HG02943 (cell line): ENCODE measurements at regions not wholly inside any gene's neighbourhood (a gene's known extent, or its start where the extent isn't known, plus 50 kb on each side); places are given as distances from the start of the nearest gene placed in this dataset.
"Not testable (repeated sequence)": the region's sequence is repeated elsewhere in the genome, so short reads cannot be mapped to it uniquely, and the experiment has no call there.

Source experiments
- ATAC-seq: cut with Tn5 transposase; IDR thresholded peaks from one replicate; pipeline ENCODE4 v1.9.1; 2021; ENCODE audit warnings: mild to moderate bottlenecking, low read depth, moderate library complexity; ENCODE audit not compliant: unreplicated experiment

DNA sequence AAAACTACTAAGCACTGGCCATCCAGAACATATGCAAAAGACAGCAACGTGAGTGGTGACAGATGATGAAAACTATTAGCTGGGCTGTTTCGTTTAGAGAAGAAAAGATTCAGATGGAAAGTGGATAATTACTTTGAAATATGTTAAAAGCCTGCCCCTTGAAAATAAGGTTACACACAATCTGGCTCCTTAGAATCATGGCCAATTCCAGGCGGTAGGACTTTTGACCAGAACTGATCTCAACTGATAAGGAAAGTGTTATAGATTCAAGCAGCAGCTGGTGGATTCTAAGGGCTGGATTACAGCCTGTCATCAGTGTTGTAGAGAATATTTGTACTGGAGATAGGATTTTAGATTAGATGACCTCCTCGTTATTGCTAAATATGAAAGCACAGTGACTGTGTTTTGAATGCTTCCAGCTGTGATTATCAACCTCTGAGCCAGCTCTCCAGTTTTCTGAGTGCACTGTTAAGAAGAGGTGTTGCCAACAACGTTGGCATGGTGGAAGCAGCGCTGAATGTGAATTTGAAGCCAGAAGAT lies 75.1 kb downstream of the KBTBD2 start:
- ATAC-seq, result not testable (repeated sequence)

DNA sequence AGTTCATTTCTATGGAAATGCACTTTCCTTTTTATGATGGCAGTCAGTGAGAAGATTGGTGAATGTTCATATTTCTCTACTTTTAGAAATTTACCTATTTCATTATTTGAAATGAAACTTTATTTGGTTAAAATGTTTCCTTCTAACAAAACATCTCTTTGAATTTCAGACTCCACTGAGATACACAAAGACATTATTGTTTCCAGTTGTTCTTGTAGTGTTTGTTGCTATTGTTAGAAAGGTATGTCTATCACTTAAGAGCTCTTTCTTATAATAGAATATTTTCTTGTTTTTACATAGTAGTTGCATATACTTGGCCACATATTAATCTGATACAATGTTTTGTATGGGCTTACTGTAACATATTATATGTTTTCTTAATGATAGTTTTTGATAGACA lies 76.8 kb downstream of the KBTBD2 start:
- not testable (repeated sequence) for ATAC-seq

DNA sequence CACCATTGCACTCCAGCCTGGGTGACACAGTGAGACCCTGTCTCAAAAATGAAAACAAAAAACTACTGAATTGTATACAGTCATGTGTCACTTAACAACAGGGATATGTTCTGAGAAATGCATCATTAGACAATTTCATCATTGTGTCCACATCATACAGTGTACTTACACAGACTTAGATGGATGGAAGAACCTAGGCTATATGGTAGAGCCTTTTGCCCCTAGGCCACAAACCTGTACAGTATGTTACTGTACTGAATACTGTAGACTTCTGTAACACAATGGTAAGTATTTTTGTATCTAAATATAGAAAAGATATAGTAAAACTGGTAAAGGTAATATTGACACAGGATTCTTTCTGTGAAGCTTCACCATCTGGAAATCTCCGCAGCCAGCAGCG lies 81.7 kb downstream of the KBTBD2 start:
- ATAC-seq, result no peak

DNA sequence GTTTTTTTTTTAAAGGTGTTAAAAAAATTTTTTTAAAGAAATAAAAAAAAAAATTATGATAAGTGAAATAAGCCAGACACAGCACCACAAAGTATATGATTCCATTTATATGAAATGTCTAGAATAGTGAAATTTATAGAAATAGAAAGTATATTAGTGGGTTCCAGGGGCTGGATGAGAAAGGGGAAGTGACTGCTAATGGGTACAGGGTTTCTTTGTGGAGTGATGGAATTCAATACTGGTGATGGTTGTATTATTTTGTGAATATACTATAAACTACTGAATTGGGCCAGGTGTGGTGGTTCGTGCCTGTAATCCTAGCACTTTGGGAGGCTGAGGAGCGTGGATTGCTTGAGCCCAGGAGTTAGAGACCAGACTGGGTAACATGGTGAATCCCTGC lies 82.2 kb downstream of the KBTBD2 start:
- ATAC-seq, result no peak

DNA sequence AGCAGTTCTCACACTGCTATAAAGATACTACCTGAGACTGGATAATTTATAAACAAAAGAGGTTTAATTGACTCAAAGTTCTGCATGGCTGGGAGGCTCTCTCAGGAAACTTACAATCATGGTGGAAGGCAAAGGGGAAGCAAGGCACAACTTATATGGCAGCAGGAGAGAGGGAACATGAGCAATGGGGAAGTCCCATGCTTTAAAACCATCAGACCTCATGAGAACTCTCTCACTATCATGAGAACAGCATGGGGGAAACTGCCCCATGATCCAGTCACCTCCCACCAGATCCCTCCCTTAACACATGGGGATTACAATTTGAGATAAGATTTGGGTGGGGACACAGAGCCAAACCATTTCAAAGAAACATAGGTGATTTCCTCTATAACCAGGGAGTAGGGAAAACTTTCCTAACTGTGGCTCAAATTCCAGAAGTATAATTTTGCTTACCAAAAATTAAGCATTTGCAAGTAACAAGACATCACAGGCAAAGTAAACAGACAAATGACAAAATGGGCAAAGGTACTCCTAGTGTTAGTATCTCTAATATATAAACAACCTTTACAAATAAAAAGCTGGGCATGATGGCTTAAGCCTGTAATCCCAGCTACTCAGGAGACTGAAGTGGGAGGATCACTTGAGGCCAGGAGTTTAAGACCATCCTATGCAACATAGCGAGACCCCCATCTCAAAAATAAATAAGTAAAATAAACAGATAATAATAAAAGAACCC lies 88.0 kb downstream of the KBTBD2 start:
- ATAC-seq, result no peak

DNA sequence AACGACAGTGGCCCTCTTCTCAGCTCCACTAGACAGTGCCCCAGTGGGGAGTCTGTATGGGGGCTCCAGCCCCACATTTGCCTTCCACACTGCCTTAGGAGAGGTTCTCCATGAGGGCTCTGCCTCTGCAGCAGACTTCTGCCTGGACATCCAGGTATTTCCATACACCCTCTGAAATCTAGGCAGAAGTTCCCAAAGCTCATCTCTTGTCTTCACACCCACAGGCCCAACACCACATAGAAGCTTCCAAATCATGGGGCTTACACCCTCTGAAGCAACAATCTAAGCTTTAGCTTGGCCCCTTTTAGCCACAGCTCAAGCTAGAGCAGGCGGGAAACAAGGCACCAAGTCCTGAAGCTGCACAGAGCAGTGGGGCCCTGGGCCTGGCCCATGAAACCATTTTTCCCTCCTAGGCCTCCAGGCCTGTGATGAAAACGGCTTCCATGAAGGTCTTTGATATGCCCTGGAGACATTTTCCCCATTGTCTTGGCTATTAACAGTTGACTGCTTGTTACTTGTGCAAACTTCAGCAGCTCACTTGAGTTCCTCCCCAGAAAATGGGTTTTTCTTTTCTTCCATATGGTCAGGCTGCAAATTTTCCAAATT lies 89.2 kb downstream of the KBTBD2 start:
- ATAC-seq, result no peak

DNA sequence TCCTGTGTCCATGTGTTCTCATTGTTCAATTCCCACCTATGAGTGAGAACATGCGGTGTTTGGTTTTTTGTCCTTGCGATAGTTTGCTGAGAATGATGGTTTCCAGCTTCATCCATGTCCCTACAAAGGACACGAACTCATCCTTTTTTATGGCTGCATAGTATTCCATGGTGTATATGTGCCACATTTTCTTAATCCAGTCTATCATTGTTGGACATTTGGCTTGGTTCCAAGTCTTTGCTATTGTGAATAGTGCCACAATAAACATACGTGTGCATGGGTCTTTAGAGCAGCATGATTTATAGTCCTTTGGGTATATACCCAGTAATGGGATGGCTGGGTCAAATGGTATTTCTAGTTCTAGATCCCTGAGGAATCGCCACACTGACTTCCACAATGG lies 98.5 kb downstream of the KBTBD2 start:
- not testable (repeated sequence) for ATAC-seq

DNA sequence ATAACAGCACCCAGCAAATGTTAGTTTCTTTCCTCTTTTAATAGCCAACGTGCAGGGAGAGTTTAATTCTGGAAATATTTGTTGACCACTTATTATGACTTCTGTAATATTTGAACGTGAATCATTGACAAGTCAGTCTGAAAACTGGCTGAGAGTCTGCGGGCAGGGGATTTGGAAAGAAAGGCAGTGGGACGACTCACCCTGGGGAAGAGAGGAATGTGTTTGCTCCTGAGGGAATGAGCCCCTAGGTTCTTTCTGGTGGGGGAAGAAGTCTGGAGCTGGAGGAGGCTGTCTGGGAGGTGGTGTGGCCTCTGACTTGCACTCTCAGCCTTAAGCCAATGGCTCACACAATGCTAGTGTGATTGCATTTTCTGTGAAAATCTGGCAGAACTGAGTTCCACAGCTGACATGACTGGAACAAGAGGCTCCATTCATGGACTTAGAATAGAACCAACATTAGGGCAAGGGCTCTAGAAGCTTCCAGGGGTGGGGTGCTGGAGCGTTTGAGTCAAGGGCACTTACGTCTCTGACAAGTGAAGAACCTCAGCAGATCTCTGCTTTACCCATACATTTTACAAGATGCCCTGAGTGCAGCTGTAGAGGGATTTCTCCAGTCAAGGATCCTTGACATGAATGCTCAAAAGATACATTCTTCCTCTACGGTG lies 100.7 kb downstream of the KBTBD2 start:
- ATAC-seq, result not testable (repeated sequence)

DNA sequence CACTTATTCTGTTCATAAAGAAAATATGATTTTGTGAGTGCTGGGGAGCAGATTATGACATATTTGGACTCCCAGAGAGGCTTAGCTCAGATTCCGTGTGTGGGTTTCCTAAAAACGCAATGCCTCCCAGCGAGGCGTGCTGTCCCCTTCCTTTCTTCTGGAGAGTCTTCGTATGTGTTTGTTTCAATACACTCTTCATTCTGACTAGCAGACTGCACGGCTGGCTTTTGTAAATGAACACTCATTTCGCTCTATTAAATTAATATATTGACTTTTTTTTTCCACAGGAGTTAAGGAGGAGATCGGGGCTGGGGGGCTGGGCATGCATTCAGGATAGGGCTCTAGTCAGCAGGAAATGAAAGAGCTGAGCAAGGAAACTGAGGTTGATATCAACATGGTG lies 102.3 kb downstream of the KBTBD2 start:
- not testable (repeated sequence) for ATAC-seq

DNA sequence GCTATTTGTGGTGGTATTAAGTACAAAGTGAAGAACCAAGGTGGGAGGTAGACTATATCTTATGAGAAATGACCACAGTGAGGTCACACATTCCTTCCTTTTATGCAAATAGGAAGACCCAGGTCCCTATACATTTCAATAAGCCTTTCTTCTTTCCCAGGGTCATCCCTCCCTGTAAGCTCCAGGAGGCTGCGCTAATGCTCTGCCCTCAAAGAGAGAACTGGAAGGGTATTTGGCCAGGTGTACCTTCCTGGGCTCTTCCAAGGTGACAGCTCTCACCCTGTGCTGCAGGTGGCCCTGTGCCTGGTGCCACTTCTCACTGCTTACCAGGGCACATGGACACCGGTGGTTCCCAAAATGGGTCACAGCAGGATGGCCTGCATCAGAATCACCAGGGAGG lies 103.4 kb downstream of the KBTBD2 start:
- ATAC-seq, result not testable (repeated sequence)

DNA sequence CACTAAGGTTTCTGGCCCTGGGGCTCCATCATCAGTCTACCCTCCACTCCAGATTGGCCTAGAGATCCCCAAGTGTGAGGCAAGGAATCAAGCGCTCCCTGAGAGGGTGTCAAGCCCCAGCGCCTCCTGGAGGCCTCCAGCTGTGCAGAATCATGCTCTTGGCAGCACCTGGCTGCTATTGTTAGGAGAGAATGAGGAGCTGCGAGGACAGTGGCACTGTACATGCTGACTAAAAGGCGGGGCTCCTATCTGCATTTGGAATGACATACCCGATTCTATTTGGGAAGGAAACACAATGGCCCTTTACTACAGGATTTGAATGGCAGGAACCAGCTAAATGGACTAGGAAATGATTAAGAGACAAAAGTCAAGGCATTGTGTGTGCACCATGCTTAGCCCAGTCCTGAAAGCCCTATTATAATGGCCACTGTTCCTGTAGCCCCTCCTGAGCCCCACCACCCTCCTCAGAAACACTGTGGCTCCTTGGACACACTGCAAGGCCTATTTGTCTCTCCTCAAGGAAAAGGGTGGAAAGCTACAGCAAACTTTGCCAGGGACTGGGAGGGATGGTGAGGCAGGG lies 106.1 kb downstream of the KBTBD2 start:
- ATAC-seq, result not testable (repeated sequence)

DNA sequence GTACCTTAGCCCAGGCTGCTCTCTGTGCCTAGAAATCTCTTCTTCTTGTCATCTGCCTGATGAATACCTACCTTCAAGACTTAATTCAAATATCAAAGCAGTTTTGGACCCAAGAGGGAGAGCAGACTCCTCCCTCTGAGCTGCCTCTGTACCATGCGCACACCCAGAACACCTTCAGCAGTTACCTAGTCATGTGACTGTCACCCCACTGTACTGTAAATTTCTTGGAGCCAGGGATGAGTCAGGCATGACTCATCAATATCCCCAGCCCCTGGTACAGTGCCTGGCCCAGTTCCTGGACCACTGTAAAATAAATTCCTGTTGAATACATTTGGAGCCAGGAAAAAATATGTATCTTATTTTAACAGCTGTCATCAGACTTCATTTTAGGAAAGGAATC lies 111.7 kb downstream of the KBTBD2 start:
- not testable (repeated sequence) for ATAC-seq

DNA sequence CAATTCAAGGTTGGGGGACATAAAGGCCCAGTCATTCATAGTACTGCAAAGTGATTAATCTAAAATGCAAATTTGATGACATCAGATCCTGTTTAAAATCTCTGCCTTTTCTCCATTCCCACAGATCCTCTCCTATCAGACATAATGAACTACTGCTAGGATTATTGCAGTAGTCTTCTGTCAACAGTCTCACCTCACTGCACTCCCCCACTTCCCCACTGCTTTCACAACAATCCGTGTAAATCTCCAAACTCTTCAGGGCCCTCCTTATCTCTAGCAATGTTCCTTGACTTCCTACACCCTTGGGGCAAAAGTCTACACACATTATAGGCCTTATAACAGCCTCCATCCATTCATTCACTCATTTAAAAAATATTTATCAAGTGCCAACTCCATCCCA lies 112.4 kb downstream of the KBTBD2 start:
- ATAC-seq, result no peak

DNA sequence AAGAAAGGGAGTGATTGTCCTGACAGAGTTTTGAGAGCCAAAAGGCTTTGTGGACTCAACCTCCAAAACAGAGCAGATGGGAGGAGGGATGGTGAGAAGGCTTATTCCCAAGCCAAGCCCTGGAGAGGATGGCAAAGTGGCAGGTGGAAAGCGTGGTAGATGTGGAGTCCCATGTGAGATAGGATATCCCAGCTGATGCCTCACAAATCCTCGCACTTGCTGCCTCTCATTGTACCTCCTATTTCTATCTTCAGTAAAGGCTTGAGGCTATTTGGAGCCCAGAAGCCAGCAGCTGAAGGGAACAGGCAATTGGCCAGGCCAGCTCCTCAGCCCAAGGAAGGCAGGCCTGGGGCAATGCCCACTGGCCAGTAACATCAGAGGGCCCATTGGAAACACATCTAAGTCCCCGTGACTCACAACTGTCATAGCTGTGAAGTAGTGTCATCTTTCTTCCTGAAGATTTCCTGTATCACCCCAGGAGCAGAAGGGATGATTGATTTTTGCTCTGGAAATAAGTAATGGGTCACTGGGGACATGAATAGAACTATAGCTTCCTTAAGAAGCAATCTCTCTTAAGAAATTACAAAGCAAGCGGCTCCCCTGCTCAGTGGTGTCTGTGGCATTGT lies 114.4 kb downstream of the KBTBD2 start:
- ATAC-seq, result not testable (repeated sequence)

DNA sequence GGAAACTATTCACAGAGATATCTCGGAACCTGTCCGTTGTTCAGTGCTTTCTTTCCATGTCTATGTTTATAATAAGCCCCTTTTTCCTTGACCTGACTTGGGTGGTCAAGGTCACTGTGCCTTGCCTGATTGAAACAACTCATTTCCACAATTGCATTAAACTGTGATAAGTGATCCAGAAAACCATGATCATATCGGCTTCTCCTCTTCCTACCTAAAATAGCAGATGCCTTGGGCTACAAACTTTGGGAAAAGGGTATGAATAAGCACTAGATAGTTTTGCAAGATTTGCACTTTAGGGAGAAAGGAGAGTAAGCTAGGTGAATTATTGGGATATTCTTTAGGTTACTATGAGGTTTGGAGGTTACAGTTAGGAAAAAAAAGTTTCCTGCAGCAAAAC lies 115.2 kb downstream of the KBTBD2 start:
- ATAC-seq, result not testable (repeated sequence)

DNA sequence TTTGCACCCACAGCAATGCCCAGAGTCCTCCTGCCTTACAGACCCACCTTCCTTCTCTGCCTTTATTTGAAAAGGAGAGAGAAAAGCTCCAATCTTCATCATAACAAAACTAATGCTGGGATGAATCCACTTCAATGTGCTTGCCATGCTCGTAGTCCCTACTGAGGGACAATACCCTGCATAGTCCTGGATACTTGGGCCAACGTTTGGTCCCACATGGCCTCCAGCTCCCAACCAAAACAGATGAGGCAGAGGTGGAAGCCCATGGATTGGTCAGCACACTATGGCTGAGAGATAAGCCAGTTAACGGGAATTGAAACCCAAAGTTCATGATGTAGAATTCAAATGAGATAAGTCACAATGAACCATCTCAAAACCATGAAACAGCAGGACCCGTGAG lies 115.8 kb downstream of the KBTBD2 start:
- ATAC-seq, result not testable (repeated sequence)

DNA sequence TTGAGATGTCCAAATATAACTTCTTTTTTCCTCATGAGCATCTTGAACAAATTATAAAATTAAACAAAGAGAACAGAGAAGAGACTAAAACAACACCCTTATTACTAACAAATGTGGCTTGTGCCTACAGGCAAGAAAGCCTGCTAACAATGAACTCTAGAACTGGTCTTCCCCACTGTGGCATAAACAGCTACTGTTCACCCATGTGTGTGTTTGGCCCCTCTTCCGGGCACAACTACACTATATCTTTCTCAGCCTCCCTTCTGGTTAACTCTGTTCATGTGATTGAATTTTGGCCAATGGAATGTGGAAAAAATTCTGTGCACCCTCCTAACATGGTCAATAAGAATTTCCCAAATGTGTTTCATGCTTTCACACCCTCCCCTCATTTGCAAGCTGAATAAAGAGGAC lies 117.0 kb downstream of the KBTBD2 start:
- ATAC-seq, result no peak

DNA sequence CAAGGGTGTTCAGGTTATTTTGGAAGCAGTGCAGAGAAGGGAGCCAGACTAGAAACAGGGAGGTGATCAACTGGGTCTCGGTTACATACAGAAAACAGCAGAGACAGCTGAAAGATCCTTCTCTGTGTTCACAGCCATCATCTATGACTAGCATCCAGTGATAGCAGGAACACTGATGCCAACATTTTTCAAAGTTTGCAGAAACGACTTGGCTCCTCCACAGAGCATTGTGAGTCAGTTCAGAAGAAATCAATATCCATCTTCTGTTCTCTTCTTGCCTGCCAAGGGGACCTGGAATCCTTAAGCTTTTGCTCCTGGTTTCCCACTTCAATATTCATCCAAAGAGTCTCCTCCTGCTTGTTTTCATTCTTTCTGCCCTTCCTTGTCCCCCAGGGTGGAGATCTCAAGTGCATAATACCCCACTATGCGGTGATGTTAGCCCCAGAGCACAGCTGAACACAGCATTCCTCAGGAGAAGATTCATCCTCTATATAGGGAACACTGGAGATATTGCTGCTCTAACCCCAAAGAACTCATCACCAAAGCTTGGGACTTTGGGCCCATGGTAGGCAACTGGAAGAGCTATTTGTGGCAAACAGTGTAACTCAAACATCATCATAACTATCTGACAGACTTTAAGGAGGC lies 122.6 kb downstream of the KBTBD2 start:
- not testable (repeated sequence) for ATAC-seq

DNA sequence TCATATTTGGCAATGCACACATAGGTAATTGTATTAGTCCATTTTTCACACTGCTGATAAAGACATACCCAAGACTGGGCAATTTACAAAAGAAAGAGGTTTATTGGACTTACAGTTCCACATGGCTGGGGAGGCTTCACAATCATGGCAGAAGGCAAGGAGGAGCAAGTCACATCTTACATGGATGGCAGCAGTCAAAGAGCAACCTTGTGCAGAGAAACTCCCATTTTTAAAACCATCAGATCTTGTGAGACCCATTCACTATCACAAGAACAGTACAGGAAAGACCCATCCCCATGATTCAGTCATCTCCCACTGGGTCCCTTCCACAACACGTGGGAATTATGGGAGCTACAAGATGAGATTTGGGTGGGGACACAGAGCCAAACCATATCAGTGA lies 123.2 kb downstream of the KBTBD2 start:
- not testable (repeated sequence) for ATAC-seq

DNA sequence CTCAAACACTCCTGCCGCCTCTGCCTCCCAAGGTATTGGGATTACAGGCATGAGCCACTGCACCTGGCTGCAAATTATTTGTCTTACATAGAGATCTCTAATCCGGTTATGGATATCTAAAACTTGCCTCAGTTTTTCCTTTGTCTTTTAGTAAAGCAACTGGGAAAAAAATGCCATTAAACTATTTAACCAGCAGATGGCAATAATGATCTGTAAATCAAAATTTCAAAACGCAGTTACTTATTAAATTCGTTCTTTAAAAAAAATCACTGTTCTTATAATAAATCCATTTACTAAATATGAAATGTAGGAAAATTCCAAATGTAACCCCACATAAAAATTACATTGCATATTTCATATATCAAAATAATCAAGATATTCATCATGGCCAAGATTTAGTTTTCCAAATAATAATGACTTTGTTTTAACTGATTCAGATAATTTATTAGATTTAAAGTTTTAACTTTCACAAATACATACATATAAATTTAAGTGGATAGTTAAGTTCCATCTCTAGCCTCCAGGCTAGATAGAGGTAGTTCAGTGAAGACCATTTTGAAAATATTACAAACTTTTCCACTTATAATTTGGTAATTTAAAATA lies 125.8 kb downstream of the KBTBD2 start:
- ATAC-seq, result not testable (repeated sequence)
